ENCODE measurements at regions not wholly inside any gene's neighbourhood (a gene's known extent, or its start where the extent isn't known, plus 50 kb on each side); places are given as distances from the start of the nearest gene placed in this dataset.
A peak's percentile ranks its signal among the peaks of the same experiment; 100 is the strongest.

DNA sequence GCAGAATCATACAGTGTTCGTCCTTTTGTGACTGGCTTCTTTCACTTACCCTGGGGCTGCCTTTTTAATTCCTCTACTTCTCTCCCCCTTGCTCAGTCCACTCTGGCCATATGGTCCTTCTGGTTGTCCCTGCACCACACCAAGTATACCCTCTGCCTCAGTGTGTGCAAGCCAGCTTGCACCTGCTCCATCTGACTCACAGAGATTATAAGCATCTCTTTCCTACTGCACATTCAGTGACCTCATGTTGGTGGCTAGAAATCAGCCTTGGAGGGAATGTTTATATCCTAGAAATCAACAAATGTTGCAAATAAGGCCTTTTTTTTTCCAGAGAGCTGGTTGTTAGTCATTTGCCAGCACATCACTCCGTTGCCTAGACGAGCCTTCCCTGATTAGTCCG lies 67.5 kb upstream of the C10orf90 start:
- TF ChIP-seq CTCF (IDR thresholded peaks at IDR 0.05): no peak
- no peak for DNase-seq
- H3K27me3 Mint-ChIP-seq (ENCODE audit: insufficient read depth): no peaks in the 10 kb centered on the region
- H3K4me3 Mint-ChIP-seq: no peak overlapping the region
- no peak overlapping the region for H3K27ac Mint-ChIP-seq
- no peaks in the 10 kb centered on the region for H3K36me3 Mint-ChIP-seq (ENCODE audit: low read depth)
- no peaks in the 10 kb centered on the region for H3K4me1 Mint-ChIP-seq (ENCODE audit: low read depth)
- H3K9me3 Mint-ChIP-seq: peaks cover 2% of the 10 kb centered on the region; the same call in 1 of the 2 replicates

DNA sequence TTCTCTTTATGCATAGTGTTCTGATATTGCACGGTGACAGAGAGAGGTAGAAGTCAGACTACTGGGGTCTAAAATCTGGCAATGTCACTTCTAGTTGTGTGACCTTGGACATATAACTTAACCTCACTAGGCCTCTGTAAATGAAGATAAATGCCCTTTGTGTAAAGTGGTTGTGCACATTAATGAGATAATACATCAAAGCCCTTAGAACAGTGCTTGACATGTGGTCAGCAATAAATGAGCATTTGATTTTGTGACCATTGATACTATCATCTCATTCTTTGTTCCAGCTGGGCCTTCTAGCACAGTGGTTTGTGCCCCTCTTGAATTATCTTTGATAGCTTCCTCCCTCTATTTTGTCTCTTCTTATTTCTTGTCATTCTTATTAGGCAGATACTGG lies 74.1 kb upstream of the C10orf90 start:
- no peak overlapping the region for H3K4me3 Mint-ChIP-seq
- peaks cover 3% of the 10 kb centered on the region; the same call in 1 of the 2 replicates for H3K9me3 Mint-ChIP-seq
- no peaks in the 10 kb centered on the region for H3K27me3 Mint-ChIP-seq (ENCODE audit: insufficient read depth)
- no peak overlapping the region for H3K27ac Mint-ChIP-seq
- no peak for TF ChIP-seq CTCF (IDR thresholded peaks at IDR 0.05)
- H3K4me1 Mint-ChIP-seq (ENCODE audit: low read depth): no peaks in the 10 kb centered on the region
- H3K36me3 Mint-ChIP-seq (ENCODE audit: low read depth): no peaks in the 10 kb centered on the region
- DNase-seq: no peak

DNA sequence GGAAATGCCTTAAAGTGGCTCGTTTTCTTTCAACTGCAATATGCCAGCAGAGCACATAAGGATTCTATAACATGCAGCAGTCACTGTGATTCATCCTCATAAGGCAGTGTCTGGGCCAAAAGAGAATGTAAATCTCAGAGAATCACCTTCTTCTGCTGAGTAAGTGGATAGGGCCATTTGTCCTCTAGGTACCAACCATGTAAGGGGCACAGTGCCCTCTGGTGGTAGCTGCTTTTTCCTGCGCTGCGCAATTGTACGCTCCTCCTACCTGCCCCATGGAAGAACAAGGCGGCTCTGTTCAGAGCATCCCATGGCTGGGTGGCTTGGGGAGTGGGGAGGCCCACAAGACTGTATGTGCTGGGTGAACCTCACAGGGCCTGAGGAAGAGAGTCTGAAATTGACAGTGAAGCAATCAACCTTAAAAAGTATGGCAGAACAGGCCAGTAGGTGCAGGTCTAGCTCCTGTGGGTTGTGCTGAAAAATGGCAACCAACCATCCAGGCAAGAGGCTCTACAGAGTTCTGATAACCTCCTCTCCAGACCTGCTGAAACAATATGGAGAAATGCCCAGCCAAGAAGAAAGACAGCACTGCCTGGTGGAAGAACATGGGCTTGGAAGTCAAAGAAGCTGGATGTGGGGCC lies 78.6 kb upstream of the C10orf90 start:
- DNase-seq: peak; percentile 30
- Mint-ChIP-seq H3K27ac (no peak overlapping the region), H3K4me3 (no peak overlapping the region), H3K27me3 (ENCODE audit: insufficient read depth) (no peaks in the 10 kb centered on the region), H3K4me1 (ENCODE audit: low read depth) (no peaks in the 10 kb centered on the region), H3K9me3 (no peaks in the 10 kb centered on the region; the same call in 1 of the 2 replicates), H3K36me3 (ENCODE audit: low read depth) (no peaks in the 10 kb centered on the region)
- TF ChIP-seq CTCF (IDR thresholded peaks at IDR 0.05): peak; percentile 87

- no peak overlapping the region for H3K4me3 Mint-ChIP-seq
- DNase-seq: no peak
- no peaks in the 10 kb centered on the region; the same call in 1 of the 2 replicates for H3K9me3 Mint-ChIP-seq
- no peak for TF ChIP-seq CTCF (IDR thresholded peaks at IDR 0.05)
- no peak overlapping the region for H3K27ac Mint-ChIP-seq
- no peaks in the 10 kb centered on the region for H3K4me1 Mint-ChIP-seq (ENCODE audit: low read depth)
- H3K27me3 Mint-ChIP-seq (ENCODE audit: insufficient read depth): no peaks in the 10 kb centered on the region; the same call in 1 of the 2 replicates
- no peaks in the 10 kb centered on the region for H3K36me3 Mint-ChIP-seq (ENCODE audit: low read depth)
Measured at GRCh38 chr10:126754966-126755365, 84.5 kb upstream of the C10orf90 start.

- DNase-seq: no peak
- TF ChIP-seq CTCF (IDR thresholded peaks at IDR 0.05): no peak
- Mint-ChIP-seq H3K4me1 (ENCODE audit: low read depth) (no peaks in the 10 kb centered on the region), H3K9me3 (no peaks in the 10 kb centered on the region; the same call in 1 of the 2 replicates), H3K27ac (no peak overlapping the region), H3K36me3 (ENCODE audit: low read depth) (no peaks in the 10 kb centered on the region), H3K27me3 (ENCODE audit: insufficient read depth) (no peaks in the 10 kb centered on the region; the same call in 1 of the 2 replicates), H3K4me3 (no peak overlapping the region)
Measured at GRCh38 chr10:126758867-126759266, 88.4 kb upstream of the C10orf90 start.

Data from HFFc6 (cell line).